HepG2 (cell line): ENCODE measurements at regions not wholly inside any gene's neighbourhood (a gene's known extent, or its start where the extent isn't known, plus 50 kb on each side); places are given as distances from the start of the nearest gene placed in this dataset.

ENCODE experiments used
- ATAC-seq: fragments of 200-7000 bp; cut with Tn5 transposase; 3 replicates; pipeline ENCODE4 v1.9.1; 2020; ENCODE audit warnings: mild to moderate bottlenecking, moderate library complexity
- BruUV-seq: library from RNA; stranded (reverse); fragments of 400-500 nt; replicated peaks from 2 replicates; lab custom pipeline; 2021; lab: Mats Ljungman, UMichigan
- CTCF ChIA-PET: fragments of 300-600 bp; formaldehyde crosslinking; extraction: SDS; loops from one replicate; lab custom pipeline; 2021; ENCODE audit warnings: low total read pairs, inconsistent platforms, low intra/inter-chr PET ratio; lab: Yijun Ruan, JAX
- POLR2A ChIA-PET: fragments of 350-600 bp; sonication (Branson Sonifier 250); formaldehyde crosslinking; loops from one replicate; lab custom pipeline; 2020; ENCODE audit warnings: antibody characterized with exemption, inconsistent platforms; lab: Yijun Ruan, JAX
- DNase-seq: peaks from one replicate; pipeline ENCODE4 v3.0.0-alpha.2; 2015; ENCODE audit warnings: low spot score
- FAIRE-seq: peaks from 3 replicates; lab custom pipeline; 2011; peaks lifted over from hg19 to GRCh38; lab: Jason Lieb, UNC
- H2AFZ ChIP-seq: one replicate; pipeline ENCODE4 v1.6.1; 2011; ENCODE audit warnings: low read length, inconsistent platforms
- H3K27ac ChIP-seq: fragments of 300-600 bp; 3 replicates; pipeline ENCODE4 v1.8.0; 2011; ENCODE audit warnings: mixed run types, mild to moderate bottlenecking, mixed read lengths, low read length, inconsistent platforms; ENCODE audit not compliant: insufficient read depth; ENCODE audit errors: extremely low read length
- H3K27me3 ChIP-seq, 2 experiments: fragments of 200-600 bp in 1 of 2; 2 replicates in 1 of 2; 3 replicates in 1 of 2; pipeline versions ENCODE4 v1.6.0 to v1.8.0; 2011; ENCODE audit warnings: low read length in 2 of 2, mild to moderate bottlenecking in 2 of 2, moderate library complexity in 2 of 2, inconsistent platforms in 1 of 2; ENCODE audit not compliant: insufficient read depth in 2 of 2, control insufficient read depth in 1 of 2
- H3K36me3 ChIP-seq, 2 experiments: fragments of 200-600 bp in 1 of 2; replicated peaks in 1 of 2; 2 replicates in 1 of 2; 3 replicates in 1 of 2; pipeline versions ENCODE4 v1.5.1 to v1.8.0; 2011; ENCODE audit warnings: low read length in 2 of 2, inconsistent platforms in 1 of 2; ENCODE audit not compliant: insufficient read depth in 2 of 2, control insufficient read depth in 1 of 2
- H3K4me1 ChIP-seq: 2 replicates; pipeline ENCODE4 v1.5.1; 2012; ENCODE audit warnings: low read length, inconsistent platforms; ENCODE audit not compliant: insufficient read depth
- H3K4me2 ChIP-seq: 2 replicates; pipeline ENCODE4 v1.6.0; 2011; ENCODE audit warnings: low read depth, low read length, inconsistent platforms
- H3K4me3 ChIP-seq, 3 experiments: fragments of 200-600 bp in 1 of 3; sonication (generic), shearing (Covaris generic) in 1 of 3; replicated peaks in 1 of 3; 2 replicates each; pipeline ENCODE4 v1.5.1; 2011 to 2016; ENCODE audit warnings: low read length in 3 of 3, inconsistent platforms in 2 of 3, low read depth in 2 of 3, mild to moderate bottlenecking in 2 of 3, control low read depth in 1 of 3, mixed read lengths in 1 of 3; ENCODE audit not compliant: insufficient read depth in 1 of 3
- H3K79me2 ChIP-seq: one replicate; pipeline ENCODE4 v1.6.1; 2011; ENCODE audit warnings: low read length, inconsistent platforms; ENCODE audit not compliant: insufficient read depth
- H3K9ac ChIP-seq: 2 replicates; pipeline ENCODE4 v1.6.0; 2011; ENCODE audit warnings: mild to moderate bottlenecking, low read depth, low read length, inconsistent platforms; ENCODE audit not compliant: insufficient read depth
- H3K9me3 ChIP-seq: 2 replicates; pipeline ENCODE4 v1.5.1; 2012; ENCODE audit warnings: mild to moderate bottlenecking, low read length
- H4K20me1 ChIP-seq: 2 replicates; pipeline ENCODE4 v1.6.0; 2011; ENCODE audit warnings: inconsistent platforms, mild to moderate bottlenecking, low read length, moderate library complexity; ENCODE audit not compliant: insufficient read depth
- ATRX ChIP-seq: sonication (generic); formaldehyde crosslinking; IDR thresholded peaks from 2 replicates; pipeline ENCODE4 v1.4.0; 2020; ENCODE audit warnings: missing genetic modification reagents, borderline replicate concordance
- HOXA3 ChIP-seq: sonication (generic); formaldehyde crosslinking; IDR thresholded peaks from 2 replicates; pipeline ENCODE4 v1.5.0; 2020; ENCODE audit warnings: missing genetic modification reagents
- MTA1 ChIP-seq: sonication (generic); formaldehyde crosslinking; IDR thresholded peaks from 2 replicates; pipeline ENCODE4 v1.4.0; 2020; ENCODE audit warnings: missing genetic modification reagents, mild to moderate bottlenecking, borderline replicate concordance
- ONECUT2 ChIP-seq: sonication (generic); formaldehyde crosslinking; IDR thresholded peaks from 2 replicates; pipeline ENCODE4 v1.4.0; 2020; ENCODE audit warnings: missing genetic modification reagents
- RORA ChIP-seq: sonication (generic); formaldehyde crosslinking; IDR thresholded peaks from 2 replicates; pipeline ENCODE4 v1.5.0; 2020; ENCODE audit warnings: mild to moderate bottlenecking, missing genetic modification reagents, moderate library complexity
- ZFY ChIP-seq: sonication (generic); formaldehyde crosslinking; IDR thresholded peaks from 2 replicates; pipeline ENCODE4 v1.4.0; 2020; ENCODE audit warnings: missing genetic modification reagents
- ZNF282 ChIP-seq: fragments of 450-650 bp; IDR thresholded peaks from 2 replicates; pipeline ENCODE4 v1.6.1; 2018; ENCODE audit not compliant: partially characterized antibody
- WGBS: methylation state at CpG from one replicate; pipeline ENCODE4 v1.1.6; 2017; ENCODE audit warnings: low lambda C conversion rate; 5-methylcytosine and 5-hydroxymethylcytosine counted together
- in situ Hi-C: cut with HindIII; loops from 2 replicates; pipeline ENCODE4 v1.10.0; 2017; ENCODE audit warnings: low pct_unique_long_range_greater_than_20kb; ENCODE audit not compliant: extremely low pct_ligation_motif_present
- intact Hi-C: fragments of 100-400 bp; cut with micrococcal nuclease; formaldehyde crosslinking; loops from one replicate; pipeline ENCODE4 v1.10.0; 2022; ENCODE audit not compliant: unreplicated experiment
- TF ChIP-seq, protein P1 (sequence below): sonication (generic); formaldehyde crosslinking; IDR thresholded peaks from 2 replicates; pipeline ENCODE4 v1.8.0; 2022; ENCODE audit warnings: missing genetic modification reagents, mild to moderate bottlenecking, moderate library complexity, borderline replicate concordance
- TF ChIP-seq, protein P2 (sequence below): sonication (generic); formaldehyde crosslinking; IDR thresholded peaks from 2 replicates; pipeline ENCODE4 v1.4.0; 2020; ENCODE audit warnings: missing genetic modification reagents, borderline replicate concordance
- TF ChIP-seq, protein P3 (sequence below): sonication (generic); formaldehyde crosslinking; IDR thresholded peaks from 2 replicates; pipeline ENCODE4 v1.4.0; 2020; ENCODE audit warnings: missing genetic modification reagents, borderline replicate concordance
- TF ChIP-seq, protein P4 (sequence below): sonication (generic); formaldehyde crosslinking; IDR thresholded peaks from 2 replicates; pipeline ENCODE4 v1.5.0; 2020; ENCODE audit warnings: mild to moderate bottlenecking, missing genetic modification reagents
- TF ChIP-seq, protein P5 (sequence below): sonication (generic); formaldehyde crosslinking; IDR thresholded peaks from 2 replicates; pipeline ENCODE4 v1.9.0; 2022; ENCODE audit warnings: missing genetic modification reagents, mild to moderate bottlenecking, borderline replicate concordance

DNA sequence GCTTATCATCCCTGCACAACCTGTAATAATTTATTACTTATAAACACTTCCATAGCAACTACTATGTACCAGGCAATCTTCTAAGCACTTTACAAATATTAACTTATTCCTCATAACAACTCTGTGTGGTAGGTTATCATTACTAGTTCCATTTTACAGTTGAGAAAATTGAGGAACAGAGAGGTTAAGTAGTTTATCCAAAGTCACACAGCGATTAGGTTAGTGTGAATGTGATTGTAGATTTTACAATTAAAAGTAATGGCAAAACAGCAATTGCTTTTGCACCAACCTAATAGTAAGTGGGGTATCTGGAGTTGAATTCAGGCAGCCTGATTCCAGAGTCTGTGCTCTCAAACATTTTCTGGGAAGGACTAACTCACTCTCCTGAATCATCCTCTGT lies 348.9 kb downstream of the NKX6-1 start:
- no peaks in the 10 kb centered on the region for H3K36me3 ChIP-seq

More for the DNA sequence above, 348.9 kb downstream of the NKX6-1 start:
- in situ Hi-C loops: no loop called here
- DNase-seq (no peak), FAIRE-seq (no peak), ATAC-seq (no peak)
- no peak overlapping the region for H3K4me3 ChIP-seq
- no peaks in the 10 kb centered on the region for H3K27me3 ChIP-seq
- no peaks in the 10 kb centered on the region for H3K79me2 ChIP-seq
- WGBS: 0% methylated on average over 1 of the region's 1 CpG
- H3K9ac ChIP-seq: no peak overlapping the region
- H4K20me1 ChIP-seq: no peaks in the 10 kb centered on the region
- H3K4me2 ChIP-seq: no peak overlapping the region
- POLR2A ChIA-PET: no interaction called here
- H3K27ac ChIP-seq: no peak overlapping the region
- no TSS peak for BruUV-seq
- TF ChIP-seq ATRX (CRISPR knock-in tag) (no peak), MTA1 (CRISPR knock-in tag) (no peak), ZFY (CRISPR knock-in tag) (no peak), RORA (no peak), ZNF282 (no peak), HOXA3 (CRISPR knock-in tag) (no peak), ONECUT2 (CRISPR knock-in tag) (no peak)
- TF ChIP-seq, protein P1, sequence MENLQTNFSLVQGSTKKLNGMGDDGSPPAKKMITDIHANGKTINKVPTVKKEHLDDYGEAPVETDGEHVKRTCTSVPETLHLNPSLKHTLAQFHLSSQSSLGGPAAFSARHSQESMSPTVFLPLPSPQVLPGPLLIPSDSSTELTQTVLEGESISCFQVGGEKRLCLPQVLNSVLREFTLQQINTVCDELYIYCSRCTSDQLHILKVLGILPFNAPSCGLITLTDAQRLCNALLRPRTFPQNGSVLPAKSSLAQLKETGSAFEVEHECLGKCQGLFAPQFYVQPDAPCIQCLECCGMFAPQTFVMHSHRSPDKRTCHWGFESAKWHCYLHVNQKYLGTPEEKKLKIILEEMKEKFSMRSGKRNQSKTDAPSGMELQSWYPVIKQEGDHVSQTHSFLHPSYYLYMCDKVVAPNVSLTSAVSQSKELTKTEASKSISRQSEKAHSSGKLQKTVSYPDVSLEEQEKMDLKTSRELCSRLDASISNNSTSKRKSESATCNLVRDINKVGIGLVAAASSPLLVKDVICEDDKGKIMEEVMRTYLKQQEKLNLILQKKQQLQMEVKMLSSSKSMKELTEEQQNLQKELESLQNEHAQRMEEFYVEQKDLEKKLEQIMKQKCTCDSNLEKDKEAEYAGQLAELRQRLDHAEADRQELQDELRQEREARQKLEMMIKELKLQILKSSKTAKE (CRISPR knock-in tag): no peak
- TF ChIP-seq, protein P2, sequence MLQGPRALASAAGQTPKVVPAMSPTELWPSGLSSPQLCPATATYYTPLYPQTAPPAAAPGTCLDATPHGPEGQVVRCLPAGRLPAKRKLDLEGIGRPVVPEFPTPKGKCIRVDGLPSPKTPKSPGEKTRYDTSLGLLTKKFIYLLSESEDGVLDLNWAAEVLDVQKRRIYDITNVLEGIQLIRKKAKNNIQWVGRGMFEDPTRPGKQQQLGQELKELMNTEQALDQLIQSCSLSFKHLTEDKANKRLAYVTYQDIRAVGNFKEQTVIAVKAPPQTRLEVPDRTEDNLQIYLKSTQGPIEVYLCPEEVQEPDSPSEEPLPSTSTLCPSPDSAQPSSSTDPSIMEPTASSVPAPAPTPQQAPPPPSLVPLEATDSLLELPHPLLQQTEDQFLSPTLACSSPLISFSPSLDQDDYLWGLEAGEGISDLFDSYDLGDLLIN (CRISPR knock-in tag): no peak
- TF ChIP-seq, protein P3, sequence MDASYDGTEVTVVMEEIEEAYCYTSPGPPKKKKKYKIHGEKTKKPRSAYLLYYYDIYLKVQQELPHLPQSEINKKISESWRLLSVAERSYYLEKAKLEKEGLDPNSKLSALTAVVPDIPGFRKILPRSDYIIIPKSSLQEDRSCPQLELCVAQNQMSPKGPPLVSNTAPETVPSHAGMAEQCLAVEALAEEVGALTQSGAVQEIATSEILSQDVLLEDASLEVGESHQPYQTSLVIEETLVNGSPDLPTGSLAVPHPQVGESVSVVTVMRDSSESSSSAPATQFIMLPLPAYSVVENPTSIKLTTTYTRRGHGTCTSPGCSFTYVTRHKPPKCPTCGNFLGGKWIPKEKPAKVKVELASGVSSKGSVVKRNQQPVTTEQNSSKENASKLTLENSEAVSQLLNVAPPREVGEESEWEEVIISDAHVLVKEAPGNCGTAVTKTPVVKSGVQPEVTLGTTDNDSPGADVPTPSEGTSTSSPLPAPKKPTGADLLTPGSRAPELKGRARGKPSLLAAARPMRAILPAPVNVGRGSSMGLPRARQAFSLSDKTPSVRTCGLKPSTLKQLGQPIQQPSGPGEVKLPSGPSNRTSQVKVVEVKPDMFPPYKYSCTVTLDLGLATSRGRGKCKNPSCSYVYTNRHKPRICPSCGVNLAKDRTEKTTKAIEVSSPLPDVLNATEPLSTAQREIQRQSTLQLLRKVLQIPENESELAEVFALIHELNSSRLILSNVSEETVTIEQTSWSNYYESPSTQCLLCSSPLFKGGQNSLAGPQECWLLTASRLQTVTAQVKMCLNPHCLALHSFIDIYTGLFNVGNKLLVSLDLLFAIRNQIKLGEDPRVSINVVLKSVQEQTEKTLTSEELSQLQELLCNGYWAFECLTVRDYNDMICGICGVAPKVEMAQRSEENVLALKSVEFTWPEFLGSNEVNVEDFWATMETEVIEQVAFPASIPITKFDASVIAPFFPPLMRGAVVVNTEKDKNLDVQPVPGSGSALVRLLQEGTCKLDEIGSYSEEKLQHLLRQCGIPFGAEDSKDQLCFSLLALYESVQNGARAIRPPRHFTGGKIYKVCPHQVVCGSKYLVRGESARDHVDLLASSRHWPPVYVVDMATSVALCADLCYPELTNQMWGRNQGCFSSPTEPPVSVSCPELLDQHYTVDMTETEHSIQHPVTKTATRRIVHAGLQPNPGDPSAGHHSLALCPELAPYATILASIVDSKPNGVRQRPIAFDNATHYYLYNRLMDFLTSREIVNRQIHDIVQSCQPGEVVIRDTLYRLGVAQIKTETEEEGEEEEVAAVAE (CRISPR knock-in tag): no peak
- TF ChIP-seq, protein P4, sequence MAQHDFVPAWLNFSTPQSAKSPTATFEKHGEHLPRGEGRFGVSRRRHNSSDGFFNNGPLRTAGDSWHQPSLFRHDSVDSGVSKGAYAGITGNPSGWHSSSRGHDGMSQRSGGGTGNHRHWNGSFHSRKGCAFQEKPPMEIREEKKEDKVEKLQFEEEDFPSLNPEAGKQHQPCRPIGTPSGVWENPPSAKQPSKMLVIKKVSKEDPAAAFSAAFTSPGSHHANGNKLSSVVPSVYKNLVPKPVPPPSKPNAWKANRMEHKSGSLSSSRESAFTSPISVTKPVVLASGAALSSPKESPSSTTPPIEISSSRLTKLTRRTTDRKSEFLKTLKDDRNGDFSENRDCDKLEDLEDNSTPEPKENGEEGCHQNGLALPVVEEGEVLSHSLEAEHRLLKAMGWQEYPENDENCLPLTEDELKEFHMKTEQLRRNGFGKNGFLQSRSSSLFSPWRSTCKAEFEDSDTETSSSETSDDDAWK (CRISPR knock-in tag): no peak
- TF ChIP-seq, protein P5, sequence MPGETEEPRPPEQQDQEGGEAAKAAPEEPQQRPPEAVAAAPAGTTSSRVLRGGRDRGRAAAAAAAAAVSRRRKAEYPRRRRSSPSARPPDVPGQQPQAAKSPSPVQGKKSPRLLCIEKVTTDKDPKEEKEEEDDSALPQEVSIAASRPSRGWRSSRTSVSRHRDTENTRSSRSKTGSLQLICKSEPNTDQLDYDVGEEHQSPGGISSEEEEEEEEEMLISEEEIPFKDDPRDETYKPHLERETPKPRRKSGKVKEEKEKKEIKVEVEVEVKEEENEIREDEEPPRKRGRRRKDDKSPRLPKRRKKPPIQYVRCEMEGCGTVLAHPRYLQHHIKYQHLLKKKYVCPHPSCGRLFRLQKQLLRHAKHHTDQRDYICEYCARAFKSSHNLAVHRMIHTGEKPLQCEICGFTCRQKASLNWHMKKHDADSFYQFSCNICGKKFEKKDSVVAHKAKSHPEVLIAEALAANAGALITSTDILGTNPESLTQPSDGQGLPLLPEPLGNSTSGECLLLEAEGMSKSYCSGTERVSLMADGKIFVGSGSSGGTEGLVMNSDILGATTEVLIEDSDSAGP (CRISPR knock-in tag): no peak
- H2AFZ ChIP-seq: no peak overlapping the region
- intact Hi-C loops: no loop called here
- no peaks in the 10 kb centered on the region for H3K4me1 ChIP-seq
- CTCF ChIA-PET: no interaction called here
- H3K9me3 ChIP-seq: no peaks in the 10 kb centered on the region
